Fibroblast of mammary gland (primary cell): ENCODE measurements at regions not wholly inside any gene's neighbourhood (a gene's known extent, or its start where the extent isn't known, plus 50 kb on each side); places are given as distances from the start of the nearest gene placed in this dataset.

Source experiments
- DNase-seq: peaks from one replicate; pipeline ENCODE4 v3.0.0-alpha.2; 2010; ENCODE audit warnings: low read depth
- H3K4me3 ChIP-seq: 2 replicates; pipeline ENCODE4 v1.5.1; 2011; ENCODE audit warnings: low read depth, mild to moderate bottlenecking, low read length, moderate library complexity; ENCODE audit not compliant: control insufficient read depth
- CTCF ChIP-seq: conservative IDR thresholded peaks from 2 replicates; pipeline ENCODE4 v1.5.1; 2011; ENCODE audit warnings: low read depth, low read length, inconsistent platforms; ENCODE audit not compliant: control insufficient read depth, insufficient read depth

- no peak for DNase-seq
- TF ChIP-seq CTCF = no peak
Measured at GRCh38 chr6:160832422-160832821, 130.4 kb downstream of the PLG start.

GRCh38 chr6:160837146-160837545 lies 135.1 kb downstream of the PLG start:
- DNase-seq = no peak
- H3K4me3 ChIP-seq = no peak overlapping the region
- no peak for TF ChIP-seq CTCF

More at GRCh38 chr6:160832422-160832821, 130.4 kb downstream of the PLG start:
- H3K4me3 ChIP-seq = no peak overlapping the region

- no peak overlapping the region for H3K4me3 ChIP-seq
- no peak for DNase-seq
- no peak for TF ChIP-seq CTCF
Measured at GRCh38 chr6:160851031-160851430, 140.5 kb upstream of the MAP3K4 start.

- DNase-seq = no peak
- no peak for TF ChIP-seq CTCF
- no peak overlapping the region for H3K4me3 ChIP-seq
Measured at GRCh38 chr6:160853946-160854345, 137.6 kb upstream of the MAP3K4 start.

GRCh38 chr6:160858886-160859285 lies 132.7 kb upstream of the MAP3K4 start:
- no peak for TF ChIP-seq CTCF
- DNase-seq = no peak
- no peak overlapping the region for H3K4me3 ChIP-seq

- no peak for TF ChIP-seq CTCF
- no peak for DNase-seq
- H3K4me3 ChIP-seq = no peak overlapping the region
Measured at GRCh38 chr6:160859822-160860221, 131.7 kb upstream of the MAP3K4 start.

- TF ChIP-seq CTCF = no peak
- no peak for DNase-seq
- H3K4me3 ChIP-seq = no peak overlapping the region
Measured at GRCh38 chr6:160861824-160862223, 129.7 kb upstream of the MAP3K4 start.
